ENCODE measurements at regions not wholly inside any gene's neighbourhood (a gene's known extent, or its start where the extent isn't known, plus 50 kb on each side); places are given as distances from the start of the nearest gene placed in this dataset.

DNA sequence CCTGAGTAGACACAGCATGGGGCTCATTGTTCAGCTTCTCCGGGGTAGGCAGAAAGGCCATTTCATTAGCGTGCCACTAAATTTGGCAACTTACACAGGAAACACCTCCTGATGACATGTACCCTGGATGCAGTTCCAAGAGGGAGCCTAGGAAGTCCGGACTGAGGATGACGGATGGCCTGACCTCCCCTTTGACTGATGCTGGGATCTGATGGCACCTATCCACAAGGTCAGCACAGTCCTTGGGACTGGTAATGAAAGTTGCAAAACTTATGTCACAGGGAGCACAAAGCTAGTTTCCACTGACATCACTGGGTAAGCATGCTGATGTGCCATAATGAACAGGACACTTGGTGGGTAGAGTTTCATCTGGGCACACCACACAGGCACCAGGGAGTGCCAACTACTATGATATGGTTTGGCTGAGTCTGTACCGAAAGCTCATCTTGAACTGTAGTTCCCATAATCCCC lies 126.7 kb upstream of the ARL4C start:
- in situ Hi-C loops (cut with MboI; ENCODE audit: low sequenced_read_pairs) = no loop called here

DNA sequence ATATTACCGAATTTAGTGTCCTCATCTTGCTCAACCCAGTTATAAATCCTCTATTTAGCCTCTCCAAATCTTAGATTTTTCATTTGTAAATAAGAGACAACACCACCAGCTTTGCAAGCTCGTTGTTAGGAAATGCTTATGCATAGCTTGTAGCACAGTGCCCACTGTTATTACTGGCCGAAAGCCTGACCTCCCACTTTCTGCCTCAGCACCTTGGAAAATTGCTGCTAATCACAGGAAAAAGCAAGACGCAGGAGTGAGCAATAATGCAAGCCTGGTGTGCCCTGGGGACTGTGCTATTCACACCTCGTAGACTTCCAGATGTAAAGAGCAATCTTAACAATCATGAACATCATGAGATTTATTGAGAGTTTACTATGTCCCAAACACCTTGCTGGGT lies 124.2 kb upstream of the ARL4C start:
- in situ Hi-C loops (cut with MboI; ENCODE audit: low sequenced_read_pairs) = no loop called here

DNA sequence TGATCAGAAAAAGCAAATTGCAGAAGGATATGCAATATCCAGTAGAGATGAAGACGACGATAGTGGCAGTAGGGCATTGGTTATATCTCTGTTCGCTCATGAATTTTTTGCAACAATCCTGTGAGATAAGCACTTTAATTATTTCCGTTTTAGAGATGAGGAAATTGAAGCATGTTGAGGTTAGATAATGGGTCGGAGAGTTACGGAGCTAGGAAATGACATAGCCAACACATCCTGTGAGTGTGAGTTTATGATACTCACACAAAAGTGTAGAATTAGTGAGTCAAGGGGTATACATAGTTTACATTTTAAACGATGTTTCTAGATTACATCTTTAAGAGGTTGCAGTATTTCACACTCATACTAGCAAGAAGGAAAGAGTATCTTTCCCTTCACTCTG lies 123.1 kb upstream of the ARL4C start:
- in situ Hi-C loops (cut with MboI; ENCODE audit: low sequenced_read_pairs) = no loop called here

DNA sequence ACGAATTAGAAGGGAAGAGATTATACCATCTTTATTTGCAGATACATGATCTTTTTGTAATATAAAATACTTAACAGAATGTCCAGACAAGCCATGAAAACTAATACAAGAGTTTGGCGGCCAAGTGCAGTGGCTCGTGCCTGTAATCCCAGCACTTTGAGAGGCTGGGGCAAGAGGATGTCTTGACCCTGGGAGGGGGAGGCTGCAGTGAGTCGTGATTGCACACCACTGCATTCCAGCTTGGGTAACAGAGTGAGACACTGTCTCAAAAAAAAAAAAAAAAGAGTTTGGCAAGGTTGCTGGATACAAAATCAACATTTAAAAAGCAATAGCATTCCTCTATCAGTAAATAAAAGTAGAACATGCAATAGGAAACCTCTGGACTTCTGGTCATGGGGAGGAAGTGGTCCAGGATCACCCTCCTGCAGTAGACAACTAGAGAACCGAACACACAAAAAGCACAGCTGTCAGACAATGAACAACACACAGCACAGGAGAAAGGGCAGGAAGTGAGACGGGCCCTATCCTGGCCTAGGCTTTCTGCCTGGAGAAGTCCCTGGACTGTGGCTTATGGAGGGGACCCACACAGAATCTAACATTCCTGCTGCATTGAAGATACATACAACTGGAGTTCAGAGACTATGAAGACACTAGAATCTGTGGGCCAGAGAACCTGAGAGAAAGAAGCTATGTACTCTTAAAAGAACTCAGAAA lies 118.9 kb upstream of the ARL4C start:
- in situ Hi-C loops (cut with MboI; ENCODE audit: low sequenced_read_pairs) = no loop called here

DNA sequence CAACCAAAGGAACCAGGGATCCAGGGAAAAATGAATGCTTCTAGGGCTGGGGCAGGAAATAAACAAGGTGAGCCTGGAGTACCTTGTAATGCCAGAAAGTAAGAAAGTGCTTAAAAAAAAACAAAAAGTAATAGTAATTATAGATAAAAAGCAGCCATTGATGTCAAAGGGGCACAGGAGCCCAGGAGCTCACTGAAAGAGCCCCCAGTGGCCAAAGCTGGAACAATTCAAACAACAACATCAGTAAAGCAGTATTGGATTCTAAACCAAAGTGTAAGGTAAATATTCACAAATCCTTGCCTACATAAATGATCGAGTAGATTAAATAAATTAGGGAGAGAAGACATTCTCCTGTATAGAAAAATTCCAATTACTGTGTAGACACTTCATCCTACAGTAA lies 114.3 kb upstream of the ARL4C start:
- in situ Hi-C loops (cut with MboI; ENCODE audit: low sequenced_read_pairs) = no loop called here

DNA sequence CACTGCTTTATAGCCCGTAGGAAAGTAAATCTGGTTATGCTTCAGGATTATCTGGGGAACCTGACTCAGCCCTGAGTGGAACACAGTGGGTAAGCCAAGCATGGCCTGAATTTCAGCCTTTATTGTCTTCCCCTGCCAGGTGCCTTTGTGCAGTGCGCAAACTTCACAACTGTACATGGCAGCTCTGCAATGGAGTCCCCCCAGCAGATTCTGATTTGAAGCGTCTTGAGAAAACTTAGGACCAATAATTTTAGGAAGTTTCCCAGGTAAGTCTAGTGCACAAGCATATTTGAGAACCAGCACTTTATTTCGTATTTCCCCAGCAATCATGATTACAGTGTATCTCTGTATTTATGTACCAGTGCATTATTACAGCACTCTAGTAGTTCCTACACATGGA lies 112.1 kb upstream of the ARL4C start:
- in situ Hi-C loops (cut with MboI; ENCODE audit: low sequenced_read_pairs) = no loop called here

DNA sequence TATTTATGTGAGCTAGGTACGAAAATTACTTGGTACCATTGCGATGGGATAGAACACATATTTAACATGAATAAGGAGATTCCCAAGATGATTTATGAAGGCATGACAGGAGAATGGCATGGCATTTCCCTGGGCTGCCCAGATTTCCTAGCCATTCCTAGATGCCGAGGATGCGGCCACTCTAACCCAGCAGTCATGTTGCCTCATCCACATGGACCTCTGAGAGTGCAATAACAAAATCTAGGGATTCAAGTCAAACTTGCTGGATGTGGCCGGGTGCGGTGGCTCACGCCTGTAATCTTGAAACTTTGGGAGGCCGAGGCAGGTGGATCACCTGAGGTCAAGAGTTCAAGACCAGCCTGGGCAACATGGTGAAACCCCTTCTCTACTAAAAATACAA lies 110.8 kb upstream of the ARL4C start:
- in situ Hi-C loops (cut with MboI; ENCODE audit: low sequenced_read_pairs) = no loop called here

DNA sequence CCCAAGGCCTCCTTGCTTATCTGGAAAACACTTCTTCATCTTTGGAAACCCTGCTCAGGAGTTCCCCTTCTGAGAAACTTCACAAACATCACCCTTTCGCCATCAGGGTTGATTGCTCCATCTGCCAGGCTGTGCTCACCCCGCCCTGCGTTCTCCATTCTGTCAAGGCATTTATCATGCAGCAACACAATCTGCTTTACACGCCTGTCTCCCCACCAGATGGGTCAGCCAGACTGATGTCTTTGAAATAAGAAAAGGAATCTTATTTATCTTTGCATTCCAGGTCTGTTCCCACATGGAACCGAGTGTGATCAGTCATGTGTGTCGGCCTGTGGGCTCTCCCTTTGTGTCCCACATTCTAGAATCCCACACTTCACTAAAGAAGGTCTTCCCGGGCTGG lies 110.0 kb upstream of the ARL4C start:
- in situ Hi-C loops (cut with MboI; ENCODE audit: low sequenced_read_pairs) = no loop called here

DNA sequence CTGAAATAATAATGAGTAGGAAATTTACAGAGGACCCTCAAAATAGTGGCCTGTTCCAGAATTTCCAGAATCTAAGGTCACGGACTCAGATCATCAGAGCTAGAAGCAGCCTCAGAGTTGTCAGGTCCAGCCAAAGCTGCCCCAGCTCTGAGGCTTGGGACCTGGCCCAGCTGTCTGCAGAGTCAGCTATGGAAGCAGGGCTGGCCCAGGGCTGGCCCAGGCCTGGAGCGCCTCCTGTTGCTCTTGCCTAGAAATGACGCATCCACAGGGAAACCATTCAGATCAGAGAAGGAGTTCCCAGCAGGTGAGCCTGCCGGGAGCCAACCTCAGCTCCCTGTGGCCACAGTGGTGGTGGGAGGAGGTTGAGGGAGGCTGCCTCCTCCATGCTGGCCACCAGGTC lies 106.7 kb upstream of the ARL4C start:
- in situ Hi-C loops (cut with MboI; ENCODE audit: low sequenced_read_pairs) = no loop called here

DNA sequence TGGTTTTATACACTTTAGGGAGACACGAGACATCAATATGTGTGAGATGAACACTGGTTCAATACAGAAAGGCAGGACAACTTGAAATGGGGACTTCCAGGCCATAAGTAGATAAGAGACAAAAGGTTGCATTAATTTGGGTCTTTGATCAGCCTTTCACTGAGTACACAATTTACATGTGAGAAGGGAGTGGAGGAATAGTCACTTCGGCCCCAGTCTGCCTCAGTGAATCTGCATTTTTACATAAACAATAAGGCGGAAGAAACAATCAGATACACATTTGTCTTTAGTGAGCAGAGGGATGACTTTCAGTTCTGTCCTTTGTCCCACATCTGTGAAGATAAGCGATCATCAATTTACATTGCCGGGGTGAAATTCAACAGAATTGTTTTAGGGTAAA lies 104.3 kb upstream of the ARL4C start:
- in situ Hi-C loops (cut with MboI; ENCODE audit: low sequenced_read_pairs) = no loop called here

DNA sequence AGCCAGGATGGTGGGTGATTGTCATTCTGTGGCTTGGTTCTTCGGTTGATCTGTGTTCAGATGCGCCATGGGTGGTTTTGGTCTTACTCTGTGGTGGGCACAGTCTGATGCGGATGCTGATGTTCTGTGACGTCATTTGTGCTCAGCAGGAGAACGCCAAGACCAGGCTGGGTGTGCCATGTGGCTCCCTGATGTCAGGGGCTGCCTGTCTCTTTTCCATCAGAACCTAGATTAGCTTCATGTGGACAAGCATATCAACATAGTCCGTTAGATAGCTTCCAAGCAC lies 100.6 kb upstream of the ARL4C start:
- in situ Hi-C loops (cut with MboI; ENCODE audit: low sequenced_read_pairs) = no loop called here

DNA sequence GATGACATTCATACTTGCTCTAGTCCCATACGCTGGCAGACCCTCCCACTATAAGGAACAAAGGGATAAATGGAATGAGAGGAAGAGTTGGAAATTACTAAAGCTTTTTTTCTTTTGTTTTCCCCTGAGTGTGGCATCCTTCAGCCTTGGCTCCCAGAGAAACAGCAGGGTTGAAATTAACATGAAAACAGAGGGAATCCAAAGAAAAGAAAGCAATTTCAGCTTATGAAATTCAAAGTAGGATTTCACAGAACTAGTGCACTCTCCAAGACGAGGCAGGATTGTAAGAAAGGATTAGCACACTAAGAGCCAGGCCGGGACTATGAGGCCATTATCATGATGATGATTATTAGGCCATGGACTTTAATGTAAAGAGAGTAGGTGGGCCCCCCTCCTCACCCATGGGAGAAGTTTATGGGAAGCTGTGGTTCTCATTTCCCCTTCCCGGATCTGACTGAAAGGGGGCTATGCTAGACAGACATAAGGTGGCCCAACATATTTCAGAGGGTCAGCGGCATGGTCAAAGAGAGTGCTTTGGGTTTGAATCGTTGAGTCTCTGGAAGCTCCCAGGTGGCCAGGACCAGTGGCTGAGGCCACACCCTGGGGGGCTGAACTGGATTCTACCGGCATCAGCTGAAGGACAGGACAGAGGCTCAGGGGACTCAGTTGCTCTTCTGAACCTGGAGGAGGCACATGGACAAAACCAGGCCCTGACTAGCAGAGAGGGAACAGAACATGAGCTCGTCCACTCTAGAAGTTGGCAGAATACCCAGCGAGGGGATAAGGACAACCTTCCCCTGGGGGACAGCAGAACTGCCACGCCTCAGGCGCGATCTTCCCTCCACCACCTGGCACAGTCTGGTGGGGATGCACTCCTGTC lies 100.1 kb upstream of the ARL4C start:
- in situ Hi-C loops (cut with MboI; ENCODE audit: low sequenced_read_pairs) = no loop called here

DNA sequence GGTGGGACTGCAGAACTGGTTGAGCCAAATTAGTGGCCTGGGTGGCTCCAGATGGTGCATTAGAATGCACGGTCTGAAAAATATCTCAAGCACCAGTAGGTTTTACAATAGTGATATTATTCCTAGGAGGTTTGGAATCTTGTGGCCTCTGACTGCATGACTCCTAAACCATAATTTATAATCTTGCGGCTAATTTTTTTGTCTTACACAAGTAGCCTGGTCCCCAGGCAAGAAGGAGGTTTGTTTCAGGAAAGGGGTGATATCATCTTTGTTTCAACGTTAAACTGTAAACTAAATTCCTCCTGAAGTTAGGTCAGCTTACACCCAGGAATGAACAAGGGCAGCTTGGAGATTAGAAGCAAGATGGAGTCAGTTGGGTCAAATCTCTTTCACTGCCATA lies 98.9 kb upstream of the ARL4C start:
- in situ Hi-C loops (cut with MboI; ENCODE audit: low sequenced_read_pairs) = no loop called here

DNA sequence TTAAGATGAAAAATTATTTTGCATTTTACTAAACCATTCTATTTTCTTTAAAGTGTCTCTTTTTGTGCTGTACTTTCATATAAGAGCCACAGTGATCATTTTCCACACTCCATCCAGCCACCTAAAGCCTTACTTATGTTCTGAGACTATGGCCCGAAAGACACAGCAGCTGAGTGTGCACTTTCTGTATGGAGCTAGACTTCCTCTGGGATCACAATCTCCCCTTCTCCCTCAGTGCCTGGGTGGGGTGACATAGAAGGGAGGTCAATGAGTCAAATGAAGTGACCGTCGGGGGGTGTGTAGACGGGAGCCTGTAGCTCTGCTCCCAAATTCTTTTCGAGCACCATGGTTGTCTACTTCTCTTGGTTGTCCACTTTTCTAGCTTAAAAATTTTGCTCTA lies 97.8 kb upstream of the ARL4C start:
- in situ Hi-C loops (cut with MboI; ENCODE audit: low sequenced_read_pairs) = no loop called here

DNA sequence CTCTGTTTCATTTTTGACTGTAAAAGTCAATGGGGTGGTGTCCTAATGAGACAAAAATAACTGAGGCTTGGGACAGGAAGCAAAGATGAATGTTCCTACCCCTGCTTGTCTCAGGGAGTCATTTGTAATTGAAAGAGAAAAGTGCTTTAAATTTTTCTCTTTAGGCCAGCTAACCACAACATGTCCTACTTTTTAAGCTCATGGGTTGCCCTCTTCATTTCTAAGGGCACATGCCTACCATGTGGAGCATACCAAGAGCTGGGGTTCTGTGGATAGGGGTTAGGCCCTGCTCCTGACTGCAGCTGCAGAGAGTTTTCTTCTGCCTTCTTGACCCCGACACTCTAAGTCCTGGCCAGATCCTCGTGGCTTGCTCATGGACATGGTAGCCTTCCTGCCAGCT lies 96.8 kb upstream of the ARL4C start:
- in situ Hi-C loops (cut with MboI; ENCODE audit: low sequenced_read_pairs) = no loop called here

DNA sequence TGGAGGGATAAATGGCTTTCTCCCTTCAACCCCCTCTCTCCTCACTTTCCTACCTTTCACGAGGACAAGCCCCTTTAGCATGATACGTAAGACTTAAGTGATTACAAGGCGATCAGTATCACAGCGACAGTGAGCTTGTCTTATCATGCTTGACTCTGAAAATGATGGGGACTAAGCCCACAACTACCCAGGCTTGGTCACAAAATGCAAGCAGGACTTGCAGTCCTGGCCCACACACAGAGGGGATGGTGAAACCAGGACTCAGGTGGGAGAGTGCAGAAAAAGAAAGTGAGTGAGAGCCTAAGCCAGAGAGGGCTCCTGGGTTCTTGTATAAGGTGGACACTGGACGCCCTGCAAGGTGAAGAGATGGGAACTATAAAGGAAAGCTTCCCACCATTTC lies 95.7 kb upstream of the ARL4C start:
- in situ Hi-C loops (cut with MboI; ENCODE audit: low sequenced_read_pairs) = no loop called here

DNA sequence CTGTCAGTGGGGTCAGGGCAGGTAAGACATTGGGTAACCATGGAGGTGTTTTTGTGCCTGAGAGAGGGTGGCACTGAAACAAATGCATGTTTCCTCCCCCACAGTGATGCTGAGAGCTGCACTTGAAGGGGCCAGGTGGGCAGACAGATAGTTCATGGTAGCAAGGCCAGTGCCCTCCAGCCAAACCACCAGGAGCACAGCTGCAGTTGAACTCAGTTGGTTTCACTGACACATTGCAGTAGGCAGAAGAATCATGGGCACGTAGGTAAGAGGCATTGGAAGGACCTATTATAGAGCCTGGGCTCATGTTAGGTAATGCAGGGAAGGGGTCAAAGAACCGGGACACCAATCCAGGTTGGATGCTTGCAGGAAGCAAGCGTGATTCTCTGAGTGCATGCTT lies 93.2 kb upstream of the ARL4C start:
- in situ Hi-C loops (cut with MboI; ENCODE audit: low sequenced_read_pairs) = no loop called here

DNA sequence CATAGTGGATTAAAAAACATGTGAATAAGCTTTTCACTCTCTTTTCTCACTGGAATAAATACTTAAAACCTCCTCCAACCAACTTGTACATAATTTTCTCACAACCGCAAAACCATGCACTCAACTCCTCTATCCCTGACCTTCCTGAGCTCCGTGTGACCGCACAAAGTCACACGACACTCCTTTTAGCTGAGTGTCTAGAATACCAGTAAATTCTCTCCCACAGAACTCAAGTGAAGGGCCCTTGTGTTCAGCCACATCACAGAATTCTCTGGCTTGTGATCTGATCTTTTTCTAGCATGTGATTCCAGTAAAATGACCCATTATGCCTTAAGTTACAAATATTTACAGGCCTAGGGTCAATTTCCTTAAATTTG lies 91.2 kb upstream of the ARL4C start:
- in situ Hi-C loops (cut with MboI; ENCODE audit: low sequenced_read_pairs) = no loop called here

DNA sequence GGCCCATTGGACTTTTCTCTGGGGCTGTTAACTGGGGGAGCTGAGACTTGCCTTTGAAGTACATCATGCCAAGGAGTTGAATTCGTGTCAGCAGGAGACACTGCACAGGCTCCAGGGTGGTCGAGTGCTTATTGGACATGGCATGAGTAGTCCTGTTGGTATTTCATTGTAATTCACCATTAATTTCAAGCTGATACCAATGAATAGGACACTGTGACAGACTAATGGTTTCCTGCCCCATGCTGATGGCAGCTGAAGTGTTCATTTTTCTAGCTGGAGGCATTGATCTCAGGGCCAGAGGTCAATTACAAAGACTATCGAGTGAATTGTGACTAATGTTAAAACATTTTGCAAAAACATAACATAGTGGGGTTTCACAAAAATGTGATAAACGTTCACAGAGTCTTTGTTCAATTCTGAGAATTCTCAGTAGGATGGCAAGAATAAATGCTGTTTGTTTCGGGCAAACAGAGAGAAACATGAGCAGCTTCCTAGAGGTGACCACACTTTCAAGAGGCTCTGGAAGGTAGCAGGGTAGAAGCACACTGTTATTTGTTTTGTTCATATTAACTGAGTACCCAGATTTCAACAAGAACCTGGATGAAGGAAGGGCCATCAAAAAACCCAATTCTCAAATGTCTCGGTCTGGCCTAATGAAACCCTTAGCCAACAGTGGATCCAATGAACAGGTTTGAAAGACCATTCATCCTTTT lies 90.6 kb upstream of the ARL4C start:
- in situ Hi-C loops (cut with MboI; ENCODE audit: low sequenced_read_pairs) = no loop called here

DNA sequence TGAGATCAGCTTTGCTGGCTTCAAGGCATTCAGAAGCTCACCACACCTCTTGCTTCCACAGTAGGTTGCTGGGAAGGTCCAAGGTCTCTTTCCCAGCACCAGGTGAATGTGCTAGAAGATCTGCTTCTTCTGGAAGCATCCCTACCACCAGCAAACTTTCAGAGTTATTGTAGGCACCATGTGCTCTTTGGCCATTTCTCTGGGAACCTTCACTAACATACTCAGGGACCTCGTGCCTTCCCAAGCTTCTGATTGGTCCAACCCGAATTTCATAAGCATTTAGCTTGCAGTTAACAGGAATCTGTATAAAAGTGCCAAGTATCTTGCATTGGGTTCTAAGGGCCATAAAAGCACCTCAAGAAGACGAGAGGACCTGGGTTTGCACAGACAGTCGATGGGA lies 86.5 kb upstream of the ARL4C start:
- in situ Hi-C loops (cut with MboI; ENCODE audit: low sequenced_read_pairs) = no loop called here

DNA sequence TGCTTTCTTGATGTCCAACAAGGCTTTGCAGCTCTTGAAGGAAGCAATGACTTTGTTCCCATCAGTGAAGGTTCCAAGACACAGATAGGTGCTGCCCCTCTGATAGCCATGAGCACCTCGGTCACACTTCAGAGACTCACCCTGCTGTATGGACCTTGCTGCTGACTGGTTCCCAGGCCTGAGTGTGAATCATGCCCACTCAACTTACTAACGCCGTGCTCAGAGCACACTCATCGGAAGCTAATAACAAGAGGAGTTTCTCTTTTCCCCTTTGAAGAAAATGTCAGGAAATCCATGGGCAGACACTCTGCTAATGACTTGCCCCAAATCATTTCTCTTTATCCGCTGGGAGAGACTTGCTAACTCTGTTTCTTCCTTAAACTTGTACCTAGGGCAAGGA lies 83.8 kb upstream of the ARL4C start:
- in situ Hi-C loops (cut with MboI; ENCODE audit: low sequenced_read_pairs) = no loop called here

All from HL-60/S4 treated with retinoic acid at 250 ng/mL for 4 days and 3 days (cell line).